Skeletal muscle tissue (tissue), 3 donors: ENCODE measurements at regions not wholly inside any gene's neighbourhood (a gene's known extent, or its start where the extent isn't known, plus 50 kb on each side); places are given as distances from the start of the nearest gene placed in this dataset.

Source experiments
- H3K27ac ChIP-seq: one replicate; pipeline ENCODE4 v1.7.0; 2013; ENCODE audit warnings: mild to moderate bottlenecking, low read depth, low read length, inconsistent platforms
- H3K27me3 ChIP-seq, 3 donors: one replicate each; pipeline ENCODE4 v1.7.0; 2013; ENCODE audit warnings: low read length in 3 of 3; ENCODE audit not compliant: control insufficient read depth in 3 of 3, insufficient read depth in 3 of 3
- H3K36me3 ChIP-seq, 3 donors: one replicate each; pipeline ENCODE4 v1.7.0; 2013; ENCODE audit warnings: low read length in 3 of 3; ENCODE audit not compliant: control insufficient read depth in 3 of 3, insufficient read depth in 3 of 3
- H3K4me1 ChIP-seq, 3 donors: one replicate each; pipeline ENCODE4 v1.7.0; 2013; ENCODE audit warnings: low read length in 3 of 3, mild to moderate bottlenecking in 3 of 3; ENCODE audit not compliant: control insufficient read depth in 3 of 3, insufficient read depth in 3 of 3
- H3K4me3 ChIP-seq, 3 donors: one replicate each; pipeline ENCODE4 v1.7.0; 2013; ENCODE audit warnings: low read length in 3 of 3
- H3K9ac ChIP-seq, 3 donors: one replicate each; pipeline ENCODE4 v1.7.0; 2013; ENCODE audit warnings: low read length in 3 of 3, mild to moderate bottlenecking in 3 of 3, moderate library complexity in 2 of 3, low read depth in 1 of 3
- H3K9me3 ChIP-seq, 3 donors: one replicate each; pipeline ENCODE4 v1.7.0; 2013; ENCODE audit warnings: low read length in 3 of 3; ENCODE audit not compliant: control insufficient read depth in 3 of 3
- donor health status: Osteomylitis.

DNA sequence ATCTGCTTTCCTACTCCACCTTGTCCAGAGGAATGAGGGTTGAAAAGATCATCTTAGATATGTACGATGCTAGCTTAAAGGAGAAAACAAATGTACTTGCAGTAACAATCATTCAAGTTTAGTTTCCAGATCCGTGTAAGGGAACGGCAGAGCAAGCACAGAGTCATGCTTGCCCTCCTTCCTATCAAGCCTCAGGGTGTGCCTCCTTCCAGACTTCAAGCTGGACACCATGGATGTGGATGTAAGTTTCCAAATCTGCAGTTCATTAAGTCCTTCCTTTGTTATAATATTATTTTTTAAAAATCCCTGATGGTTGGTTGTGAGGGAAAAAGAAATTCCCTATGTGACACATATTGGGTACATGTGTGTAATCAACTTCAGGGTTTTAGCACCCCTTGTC lies 238.9 kb upstream of the NT5C1B start:
- no peaks in the 10 kb centered on the region for H3K36me3 ChIP-seq
- H3K4me1 ChIP-seq = peaks cover 13 to 33% (median 24%) of the 10 kb centered on the region in 3 donors
- no peak overlapping the region for H3K4me3 ChIP-seq
- H3K27ac ChIP-seq = no peak overlapping the region
- peaks cover 0 to 2% (median 0%) of the 10 kb centered on the region in 3 donors for H3K9me3 ChIP-seq
- no peaks in the 10 kb centered on the region for H3K27me3 ChIP-seq
- no peak overlapping the region for H3K9ac ChIP-seq

DNA sequence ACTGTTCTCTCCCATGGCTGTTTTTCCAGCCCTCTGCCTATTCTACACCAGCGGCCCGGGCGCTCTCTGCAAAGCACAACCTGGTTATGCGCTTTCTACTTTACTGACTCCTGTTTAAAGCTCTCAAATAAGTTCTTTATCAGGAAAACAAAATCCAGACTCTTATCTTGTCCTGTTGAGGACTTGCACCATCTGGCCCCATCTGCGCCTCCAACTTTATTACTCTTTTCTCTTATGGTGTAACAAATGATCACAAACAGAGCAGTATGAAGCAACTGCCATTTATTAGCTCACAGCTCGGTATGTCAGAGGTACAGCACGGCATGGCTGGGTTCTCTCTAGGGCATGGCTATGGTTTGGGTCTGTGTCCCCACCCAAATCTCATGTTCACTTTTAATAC lies 236.5 kb upstream of the NT5C1B start:
- no peak overlapping the region for H3K27ac ChIP-seq
- peaks cover 0 to 2% (median 0%) of the 10 kb centered on the region in 3 donors for H3K9me3 ChIP-seq
- H3K9ac ChIP-seq = no peak overlapping the region
- H3K4me1 ChIP-seq = peaks cover 11 to 25% (median 16%) of the 10 kb centered on the region in 3 donors
- H3K4me3 ChIP-seq = no peak overlapping the region
- no peaks in the 10 kb centered on the region for H3K27me3 ChIP-seq
- H3K36me3 ChIP-seq = no peaks in the 10 kb centered on the region

GRCh38 chr2:18824915-18825314 lies 235.5 kb upstream of the NT5C1B start:
- Histone ChIP-seq H3K4me1 (peaks cover 11 to 21% (median 15%) of the 10 kb centered on the region in 3 donors), H3K9me3 (peaks cover 0 to 2% (median 0%) of the 10 kb centered on the region in 3 donors), H3K27ac (no peak overlapping the region), H3K4me3 (no peak overlapping the region), H3K27me3 (no peaks in the 10 kb centered on the region), H3K9ac (no peak overlapping the region), H3K36me3 (no peaks in the 10 kb centered on the region)

- peaks cover 0 to 2% (median 0%) of the 10 kb centered on the region in 3 donors for H3K9me3 ChIP-seq
Measured at GRCh38 chr2:18824325-18824790, 235.0 kb upstream of the NT5C1B start.

DNA sequence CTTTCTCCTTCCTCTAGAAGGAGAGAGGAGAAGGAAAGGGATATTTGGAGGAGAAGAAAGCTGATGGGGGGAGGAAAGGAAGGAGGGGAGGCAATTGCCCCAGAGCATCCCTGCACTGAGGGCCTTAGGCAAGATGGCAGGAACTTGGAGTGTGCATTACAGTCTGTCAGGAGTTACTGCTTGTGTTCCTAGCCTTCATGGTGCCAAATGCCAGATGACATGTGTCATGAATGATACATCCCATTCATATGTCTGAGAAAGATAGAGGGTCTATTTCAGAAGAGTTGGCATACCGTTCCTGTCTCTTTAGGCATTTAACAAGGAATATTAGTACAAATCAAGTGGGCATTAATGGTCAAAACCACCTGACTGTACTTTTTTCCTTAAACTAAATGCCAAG lies 232.1 kb upstream of the NT5C1B start:
- H3K27ac ChIP-seq = no peak overlapping the region

More at GRCh38 chr2:18824325-18824790, 235.0 kb upstream of the NT5C1B start:
- H3K4me3 ChIP-seq = no peak overlapping the region
- no peak overlapping the region for H3K9ac ChIP-seq
- no peak overlapping the region for H3K27ac ChIP-seq
- H3K27me3 ChIP-seq = no peaks in the 10 kb centered on the region
- no peaks in the 10 kb centered on the region for H3K36me3 ChIP-seq
- peaks cover 11 to 19% (median 15%) of the 10 kb centered on the region in 3 donors for H3K4me1 ChIP-seq

GRCh38 chr2:18820966-18821365 lies 231.6 kb upstream of the NT5C1B start:
- peaks cover 11 to 15% (median 11%) of the 10 kb centered on the region in 3 donors for H3K4me1 ChIP-seq
- no peak overlapping the region for H3K4me3 ChIP-seq
- no peaks in the 10 kb centered on the region for H3K27me3 ChIP-seq
- no peaks in the 10 kb centered on the region for H3K36me3 ChIP-seq
- no peak overlapping the region for H3K9ac ChIP-seq
- peaks cover 0 to 2% (median 0%) of the 10 kb centered on the region in 3 donors for H3K9me3 ChIP-seq
- H3K27ac ChIP-seq = no peak overlapping the region

More for the DNA sequence above, 232.1 kb upstream of the NT5C1B start:
- Histone ChIP-seq H3K9ac (no peak overlapping the region), H3K36me3 (no peaks in the 10 kb centered on the region), H3K4me3 (no peak overlapping the region), H3K27me3 (no peaks in the 10 kb centered on the region), H3K9me3 (peaks cover 0 to 2% (median 0%) of the 10 kb centered on the region in 3 donors), H3K4me1 (peaks cover 11 to 15% (median 11%) of the 10 kb centered on the region in 3 donors)

- Histone ChIP-seq H3K27ac (no peak overlapping the region), H3K4me1 (peaks cover 4 to 6% (median 4%) of the 10 kb centered on the region in 3 donors), H3K9ac (no peak overlapping the region), H3K27me3 (no peaks in the 10 kb centered on the region), H3K36me3 (no peaks in the 10 kb centered on the region), H3K9me3 (peaks cover 0 to 2% (median 0%) of the 10 kb centered on the region in 3 donors), H3K4me3 (no peak overlapping the region)
Measured at GRCh38 chr2:18819566-18819965, 230.2 kb upstream of the NT5C1B start.

DNA sequence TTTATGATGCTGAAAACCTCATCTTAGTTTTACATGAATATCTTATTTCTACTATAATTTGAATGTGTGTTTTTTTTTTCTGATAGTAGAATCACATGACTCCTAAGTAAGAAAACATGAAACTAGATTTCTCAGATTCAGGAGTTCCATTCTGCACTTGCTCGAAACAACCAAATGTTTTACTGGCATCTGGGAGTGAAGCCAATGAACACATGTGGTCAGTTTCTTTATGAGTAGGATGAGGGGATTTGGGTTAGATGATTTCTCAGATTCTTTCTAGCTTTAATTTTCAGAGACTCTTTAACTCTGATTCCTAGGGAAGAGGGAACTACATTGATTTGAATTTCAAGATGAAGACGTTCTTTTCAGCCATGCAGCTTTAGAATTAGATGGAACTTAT lies 225.0 kb upstream of the NT5C1B start:
- Histone ChIP-seq H3K9me3 (no peaks in the 10 kb centered on the region), H3K4me1 (no peaks in the 10 kb centered on the region), H3K27ac (no peak overlapping the region), H3K4me3 (no peak overlapping the region), H3K27me3 (no peaks in the 10 kb centered on the region), H3K9ac (no peak overlapping the region), H3K36me3 (no peaks in the 10 kb centered on the region)

GRCh38 chr2:18804536-18804935 lies 215.2 kb upstream of the NT5C1B start:
- no peaks in the 10 kb centered on the region for H3K4me1 ChIP-seq
- no peak overlapping the region for H3K9ac ChIP-seq
- H3K9me3 ChIP-seq = no peaks in the 10 kb centered on the region
- no peaks in the 10 kb centered on the region for H3K36me3 ChIP-seq
- H3K4me3 ChIP-seq = no peak overlapping the region
- no peak overlapping the region for H3K27ac ChIP-seq
- H3K27me3 ChIP-seq = no peaks in the 10 kb centered on the region

- Histone ChIP-seq H3K27me3 (no peaks in the 10 kb centered on the region), H3K36me3 (no peaks in the 10 kb centered on the region), H3K9ac (no peak overlapping the region), H3K4me3 (no peak overlapping the region), H3K27ac (no peak overlapping the region), H3K4me1 (no peaks in the 10 kb centered on the region), H3K9me3 (no peaks in the 10 kb centered on the region)
Measured at GRCh38 chr2:18803141-18803939, 214.0 kb upstream of the NT5C1B start.
